Bronchial epithelial cell (primary cell): ENCODE measurements at regions not wholly inside any gene's neighbourhood (a gene's known extent, or its start where the extent isn't known, plus 50 kb on each side); places are given as distances from the start of the nearest gene placed in this dataset.

Experiments used
- DNase-seq: peaks from one replicate; pipeline ENCODE4 v3.0.0-alpha.2; 2010; ENCODE audit warnings: low read depth
- FAIRE-seq: peaks from 2 replicates; lab custom pipeline; 2011; peaks lifted over from hg19 to GRCh38; lab: Jason Lieb, UNC
- H3K27me3 ChIP-seq: 2 replicates; pipeline ENCODE4 v1.5.1; 2011; ENCODE audit warnings: low read length; ENCODE audit not compliant: control insufficient read depth, insufficient read depth
- H3K36me3 ChIP-seq: 2 replicates; pipeline ENCODE4 v1.5.1; 2011; ENCODE audit warnings: low read length; ENCODE audit not compliant: control insufficient read depth, insufficient read depth
- H3K4me3 ChIP-seq: 2 replicates; pipeline ENCODE4 v1.5.1; 2011; ENCODE audit warnings: mild to moderate bottlenecking, low read depth, low read length, control low read depth
- CTCF ChIP-seq: IDR thresholded peaks from 2 replicates; pipeline ENCODE4 v1.5.1; 2011; ENCODE audit warnings: mild to moderate bottlenecking, moderate library complexity, low read length, control low read depth, inconsistent platforms; ENCODE audit not compliant: insufficient read depth, severe bottlenecking

- Histone ChIP-seq H3K36me3 (no peaks in the 10 kb centered on the region), H3K27me3 (no peaks in the 10 kb centered on the region), H3K4me3 (no peak overlapping the region)
- no peak for TF ChIP-seq CTCF
- FAIRE-seq, result no peak
- DNase-seq, result peak; percentile 65
These were observed 229.6 kb downstream of the LPIN1 start for GRCh38 chr2:11976073-11976472.

- DNase-seq (no peak), FAIRE-seq (peak; percentile 81)
- Histone ChIP-seq H3K36me3 (no peaks in the 10 kb centered on the region), H3K4me3 (no peak overlapping the region), H3K27me3 (no peaks in the 10 kb centered on the region)
- no peak for TF ChIP-seq CTCF
These were observed 231.5 kb downstream of the LPIN1 start for GRCh38 chr2:11977766-11978524.

GRCh38 chr2:11980809-11981208, 234.4 kb downstream of the LPIN1 start:
- H3K36me3 ChIP-seq, result no peaks in the 10 kb centered on the region
- FAIRE-seq (no peak), DNase-seq (no peak)
- no peak for TF ChIP-seq CTCF
- H3K4me3 ChIP-seq, result no peak overlapping the region
- no peaks in the 10 kb centered on the region for H3K27me3 ChIP-seq

- FAIRE-seq, result no peak
- no peaks in the 10 kb centered on the region for H3K27me3 ChIP-seq
- TF ChIP-seq CTCF, result no peak
- DNase-seq, result no peak
- H3K36me3 ChIP-seq, result no peaks in the 10 kb centered on the region
- H3K4me3 ChIP-seq, result no peak overlapping the region
These were observed 237.0 kb downstream of the LPIN1 start for GRCh38 chr2:11983401-11983800.

GRCh38 chr2:11983870-11984269, 237.4 kb downstream of the LPIN1 start:
- FAIRE-seq (no peak), DNase-seq (no peak)
- no peak for TF ChIP-seq CTCF
- Histone ChIP-seq H3K27me3 (no peaks in the 10 kb centered on the region), H3K4me3 (no peak overlapping the region), H3K36me3 (no peaks in the 10 kb centered on the region)
